Liver (tissue), 8 donors: ENCODE measurements at regions not wholly inside any gene's neighbourhood (a gene's known extent, or its start where the extent isn't known, plus 50 kb on each side); places are given as distances from the start of the nearest gene placed in this dataset.

Experiments used
- DNase-seq: peaks from one replicate; pipeline ENCODE4 v3.0.0-alpha.2; 2017; ENCODE audit warnings: low spot score
- H3K27ac ChIP-seq, 2 donors: one replicate each; pipeline ENCODE4 v1.7.0; 2013; ENCODE audit warnings: inconsistent platforms in 2 of 2, low read length in 2 of 2, control low read depth in 1 of 2, low read depth in 1 of 2, mild to moderate bottlenecking in 1 of 2
- H3K27me3 ChIP-seq, 4 donors: one replicate each; pipeline versions ENCODE4 v1.6.1 to v1.7.0; 2013; ENCODE audit warnings: low read length in 3 of 4, inconsistent platforms in 1 of 4, mild to moderate bottlenecking in 1 of 4, moderate library complexity in 1 of 4; ENCODE audit not compliant: control insufficient read depth in 4 of 4, insufficient read depth in 4 of 4
- H3K36me3 ChIP-seq, 4 donors: one replicate each; pipeline versions ENCODE4 v1.6.1 to v1.7.0; 2013; ENCODE audit warnings: low read length in 3 of 4, mild to moderate bottlenecking in 3 of 4, low read depth in 1 of 4, moderate library complexity in 1 of 4; ENCODE audit not compliant: control insufficient read depth in 4 of 4, insufficient read depth in 3 of 4
- H3K4me1 ChIP-seq, 4 donors: one replicate each; pipeline versions ENCODE4 v1.6.1 to v1.7.0; 2013; ENCODE audit warnings: low read length in 3 of 4, mild to moderate bottlenecking in 3 of 4, moderate library complexity in 1 of 4; ENCODE audit not compliant: control insufficient read depth in 4 of 4, insufficient read depth in 4 of 4
- H3K4me3 ChIP-seq, 3 donors: one replicate each; pipeline versions ENCODE4 v1.6.1 to v1.7.0; 2013; ENCODE audit warnings: low read length in 3 of 3, control low read depth in 1 of 3, low read depth in 1 of 3, mild to moderate bottlenecking in 1 of 3
- H3K9ac ChIP-seq, 2 donors: one replicate each; pipeline ENCODE4 v1.7.0; 2013; ENCODE audit warnings: low read length in 2 of 2, mild to moderate bottlenecking in 2 of 2, moderate library complexity in 2 of 2, control low read depth in 1 of 2, low read depth in 1 of 2
- H3K9me3 ChIP-seq, 4 donors: one replicate each; pipeline versions ENCODE4 v1.6.1 to v1.7.0; 2013; ENCODE audit warnings: low read length in 3 of 4; ENCODE audit not compliant: control insufficient read depth in 4 of 4
- ATF3 ChIP-seq: IDR thresholded peaks from 2 replicates; pipeline ENCODE4 v1.6.1; 2016; ENCODE audit warnings: antibody characterized with exemption
- CTCF ChIP-seq: fragments of 150-350 bp; IDR thresholded peaks from 2 replicates; pipeline ENCODE4 v1.5.1; 2017; ENCODE audit warnings: improper control_type of control experiment, low read depth, low read length; ENCODE audit not compliant: missing input control
- FOXA1 ChIP-seq: IDR thresholded peaks from 2 replicates; pipeline ENCODE4 v1.6.1; 2016; ENCODE audit warnings: antibody characterized with exemption
- FOXA2 ChIP-seq: IDR thresholded peaks from 2 replicates; pipeline ENCODE4 v1.6.1; 2016; ENCODE audit warnings: antibody characterized with exemption
- GABPA ChIP-seq, 2 donors: IDR thresholded peaks in 1 of 2; conservative IDR thresholded peaks in 1 of 2; 2 replicates each; pipeline ENCODE4 v1.6.1; 2016; ENCODE audit warnings: antibody characterized with exemption in 2 of 2, mild to moderate bottlenecking in 1 of 2, moderate library complexity in 1 of 2
- HNF4A ChIP-seq, 2 donors: conservative IDR thresholded peaks; 2 replicates each; pipeline ENCODE4 v1.6.1; 2016; ENCODE audit warnings: antibody characterized with exemption in 2 of 2, mild to moderate bottlenecking in 2 of 2
- HNF4G ChIP-seq: IDR thresholded peaks from 2 replicates; pipeline ENCODE4 v1.6.1; 2016; ENCODE audit warnings: antibody characterized with exemption
- JUND ChIP-seq, 2 donors: IDR thresholded peaks; 2 replicates each; pipeline ENCODE4 v1.6.1; 2016; ENCODE audit warnings: antibody characterized with exemption in 2 of 2
- NR2F2 ChIP-seq: IDR thresholded peaks from 2 replicates; pipeline ENCODE4 v1.6.1; 2016; ENCODE audit warnings: antibody characterized with exemption
- RAD21 ChIP-seq, 2 donors: IDR thresholded peaks; 2 replicates each; pipeline ENCODE4 v1.6.1; 2016; ENCODE audit warnings: antibody characterized with exemption in 2 of 2, mild to moderate bottlenecking in 2 of 2
- REST ChIP-seq: IDR thresholded peaks from 2 replicates; pipeline ENCODE4 v1.6.1; 2016; ENCODE audit warnings: antibody characterized with exemption, mild to moderate bottlenecking
- RXRA ChIP-seq, 2 donors: IDR thresholded peaks; 2 replicates each; pipeline ENCODE4 v1.6.1; 2017 to 2018; ENCODE audit warnings: antibody characterized with exemption in 2 of 2, mild to moderate bottlenecking in 1 of 2
- SP1 ChIP-seq: IDR thresholded peaks from 2 replicates; pipeline ENCODE4 v1.6.1; 2018; ENCODE audit warnings: antibody characterized with exemption, mild to moderate bottlenecking
- TAF1 ChIP-seq: conservative IDR thresholded peaks from 2 replicates; pipeline ENCODE4 v1.6.1; 2016; ENCODE audit warnings: antibody characterized with exemption, mild to moderate bottlenecking
- YY1 ChIP-seq: IDR thresholded peaks from 2 replicates; pipeline ENCODE4 v1.6.1; 2016; ENCODE audit warnings: antibody characterized with exemption, mild to moderate bottlenecking
- WGBS: extraction: QIAGEN DNeasy Blood & Tissue Kit; methylation state at CpG from one replicate; pipeline ENCODE4 v1.1.7; 2013; 5-methylcytosine and 5-hydroxymethylcytosine counted together
- TF ChIP-seq, protein P1 (sequence below): IDR thresholded peaks from 2 replicates; pipeline ENCODE4 v1.6.1; 2016; ENCODE audit warnings: antibody characterized with exemption
- TF ChIP-seq, protein P2 (sequence below): IDR thresholded peaks from 2 replicates; pipeline ENCODE4 v1.6.1; 2016; ENCODE audit warnings: antibody characterized with exemption
- donor health status: healthy.
- donor health status: healthy.
- donor health status: healthy.
- donor health status: healthy.
- donor health status: healthy.

- H3K9ac ChIP-seq: no peak overlapping the region
- H3K36me3 ChIP-seq: no peaks in the 10 kb centered on the region
- no peak overlapping the region for H3K4me3 ChIP-seq
- TF ChIP-seq TAF1 (no peak), CTCF (peak; percentile 49), REST (no peak), HNF4G (no peak), RAD21 (IDR thresholded peaks at IDR 0.05) (peak; percentile 59 to 74), RXRA (IDR thresholded peaks at IDR 0.05) (no peak), SP1 (no peak), FOXA1 (no peak), NR2F2 (no peak), GABPA (IDR thresholded peaks at IDR 0.05 in 1 of 2, conservative IDR thresholded peaks at IDR 0.05 in 1 of 2) (no peak)
- TF ChIP-seq, protein P1, sequence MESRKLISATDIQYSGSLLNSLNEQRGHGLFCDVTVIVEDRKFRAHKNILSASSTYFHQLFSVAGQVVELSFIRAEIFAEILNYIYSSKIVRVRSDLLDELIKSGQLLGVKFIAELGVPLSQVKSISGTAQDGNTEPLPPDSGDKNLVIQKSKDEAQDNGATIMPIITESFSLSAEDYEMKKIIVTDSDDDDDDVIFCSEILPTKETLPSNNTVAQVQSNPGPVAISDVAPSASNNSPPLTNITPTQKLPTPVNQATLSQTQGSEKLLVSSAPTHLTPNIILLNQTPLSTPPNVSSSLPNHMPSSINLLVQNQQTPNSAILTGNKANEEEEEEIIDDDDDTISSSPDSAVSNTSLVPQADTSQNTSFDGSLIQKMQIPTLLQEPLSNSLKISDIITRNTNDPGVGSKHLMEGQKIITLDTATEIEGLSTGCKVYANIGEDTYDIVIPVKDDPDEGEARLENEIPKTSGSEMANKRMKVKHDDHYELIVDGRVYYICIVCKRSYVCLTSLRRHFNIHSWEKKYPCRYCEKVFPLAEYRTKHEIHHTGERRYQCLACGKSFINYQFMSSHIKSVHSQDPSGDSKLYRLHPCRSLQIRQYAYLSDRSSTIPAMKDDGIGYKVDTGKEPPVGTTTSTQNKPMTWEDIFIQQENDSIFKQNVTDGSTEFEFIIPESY: no peak
- H3K27me3 ChIP-seq: peaks cover 0 to 3% (median 0%) of the 10 kb centered on the region in 4 donors
- no peaks in the 10 kb centered on the region for H3K9me3 ChIP-seq
- 16% methylated on average over 6 of the region's 6 CpGs for WGBS
- H3K4me1 ChIP-seq: no peaks in the 10 kb centered on the region
- DNase-seq: peak; percentile 60
- H3K27ac ChIP-seq: no peak overlapping the region
These were observed 2375.8 kb upstream of the TENM3 start for GRCh38 chr4:179867300-179867878.

- no peaks in the 10 kb centered on the region for H3K4me1 ChIP-seq
- no peak for DNase-seq
- H3K36me3 ChIP-seq: no peaks in the 10 kb centered on the region
- no peak overlapping the region for H3K4me3 ChIP-seq
- peaks cover 0 to 3% (median 0%) of the 10 kb centered on the region in 4 donors for H3K27me3 ChIP-seq
- no peak overlapping the region for H3K9ac ChIP-seq
- TF ChIP-seq HNF4A (conservative IDR thresholded peaks at IDR 0.05) (no peak), SP1 (no peak), RAD21 (IDR thresholded peaks at IDR 0.05) (no peak), YY1 (no peak), GABPA (IDR thresholded peaks at IDR 0.05 in 1 of 2, conservative IDR thresholded peaks at IDR 0.05 in 1 of 2) (no peak), HNF4G (no peak), NR2F2 (no peak), TAF1 (no peak), JUND (IDR thresholded peaks at IDR 0.05) (no peak), ATF3 (no peak), FOXA1 (no peak), CTCF (no peak), RXRA (IDR thresholded peaks at IDR 0.05) (no peak), FOXA2 (no peak)
- TF ChIP-seq, protein P1: no peak
- TF ChIP-seq, protein P2, sequence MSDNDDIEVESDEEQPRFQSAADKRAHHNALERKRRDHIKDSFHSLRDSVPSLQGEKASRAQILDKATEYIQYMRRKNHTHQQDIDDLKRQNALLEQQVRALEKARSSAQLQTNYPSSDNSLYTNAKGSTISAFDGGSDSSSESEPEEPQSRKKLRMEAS: no peak
- WGBS: 62% methylated on average over 1 of the region's 1 CpG
- no peak overlapping the region for H3K27ac ChIP-seq
- H3K9me3 ChIP-seq: no peaks in the 10 kb centered on the region
These were observed 2371.5 kb upstream of the TENM3 start for GRCh38 chr4:179871726-179872125.
